ENCODE measurements at regions not wholly inside any gene's neighbourhood (a gene's known extent, or its start where the extent isn't known, plus 50 kb on each side); places are given as distances from the start of the nearest gene placed in this dataset.

DNA sequence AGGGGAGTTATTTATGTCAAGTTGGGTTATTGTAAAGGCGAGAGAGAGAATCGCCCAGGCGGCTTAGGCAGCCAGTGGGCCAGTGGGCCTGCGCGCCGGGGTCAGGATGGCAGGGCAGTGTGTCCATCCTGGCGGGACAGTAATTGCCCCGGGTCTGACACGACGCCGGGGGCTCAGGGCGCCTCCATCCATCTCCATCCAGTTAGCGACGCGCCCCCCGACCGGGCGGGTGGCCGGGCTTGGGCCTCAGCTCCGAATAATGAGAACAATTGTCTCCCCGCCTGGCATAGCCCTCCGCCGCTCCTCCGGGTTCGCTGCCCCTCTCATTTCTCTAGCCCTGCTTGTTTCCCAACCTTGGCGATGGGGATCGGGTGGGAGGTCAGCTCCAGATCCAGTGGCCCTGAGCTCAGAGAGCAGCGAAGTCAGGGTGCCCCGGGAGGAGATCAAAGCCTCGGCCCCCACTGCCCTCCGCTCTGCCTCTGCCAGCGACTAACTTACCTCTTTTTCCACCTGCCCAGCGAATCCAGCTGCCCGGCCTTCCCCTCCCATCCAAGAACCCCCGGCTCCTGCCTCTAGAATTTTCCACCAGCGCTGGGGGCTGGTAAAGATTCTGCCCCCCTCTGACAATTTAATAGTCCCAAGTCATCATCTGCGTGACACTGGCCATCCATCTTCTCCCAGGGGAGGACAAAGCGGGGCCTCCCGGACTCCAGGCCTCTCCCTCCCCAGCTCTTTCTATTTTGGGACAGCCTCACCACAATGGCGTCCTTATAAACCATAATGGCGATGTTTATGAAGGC lies 56.9 kb upstream of the TMEM33 start:
- TF ChIP-seq, protein P1, sequence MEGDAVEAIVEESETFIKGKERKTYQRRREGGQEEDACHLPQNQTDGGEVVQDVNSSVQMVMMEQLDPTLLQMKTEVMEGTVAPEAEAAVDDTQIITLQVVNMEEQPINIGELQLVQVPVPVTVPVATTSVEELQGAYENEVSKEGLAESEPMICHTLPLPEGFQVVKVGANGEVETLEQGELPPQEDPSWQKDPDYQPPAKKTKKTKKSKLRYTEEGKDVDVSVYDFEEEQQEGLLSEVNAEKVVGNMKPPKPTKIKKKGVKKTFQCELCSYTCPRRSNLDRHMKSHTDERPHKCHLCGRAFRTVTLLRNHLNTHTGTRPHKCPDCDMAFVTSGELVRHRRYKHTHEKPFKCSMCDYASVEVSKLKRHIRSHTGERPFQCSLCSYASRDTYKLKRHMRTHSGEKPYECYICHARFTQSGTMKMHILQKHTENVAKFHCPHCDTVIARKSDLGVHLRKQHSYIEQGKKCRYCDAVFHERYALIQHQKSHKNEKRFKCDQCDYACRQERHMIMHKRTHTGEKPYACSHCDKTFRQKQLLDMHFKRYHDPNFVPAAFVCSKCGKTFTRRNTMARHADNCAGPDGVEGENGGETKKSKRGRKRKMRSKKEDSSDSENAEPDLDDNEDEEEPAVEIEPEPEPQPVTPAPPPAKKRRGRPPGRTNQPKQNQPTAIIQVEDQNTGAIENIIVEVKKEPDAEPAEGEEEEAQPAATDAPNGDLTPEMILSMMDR (IDR thresholded peaks at IDR 0.05; ENCODE audit: poor library complexity), result no peak
- TF ChIP-seq EZH2 (IDR thresholded peaks at IDR 0.05; ENCODE audit: borderline replicate concordance) (no peak), EZH2phosphoT487 (IDR thresholded peaks at IDR 0.05; ENCODE audit: low read depth, severe bottlenecking, unreplicated experiment) (no peak)

All from hepatocyte (in vitro differentiated cells).